Panc1 (cell line): ENCODE measurements at regions not wholly inside any gene's neighbourhood (a gene's known extent, or its start where the extent isn't known, plus 50 kb on each side); places are given as distances from the start of the nearest gene placed in this dataset.
"Not testable (repeated sequence)": the region's sequence is repeated elsewhere in the genome, so short reads cannot be mapped to it uniquely, and the experiment has no call there.

Experiments used
- CTCF ChIP-seq: fragments of 450-650 bp; IDR thresholded peaks from 2 replicates; pipeline ENCODE4 v1.5.1; 2017; ENCODE audit warnings: mild to moderate bottlenecking
- POLR2AphosphoS5 ChIP-seq: IDR thresholded peaks from 2 replicates; pipeline ENCODE4 v1.6.1; 2012; ENCODE audit warnings: mild to moderate bottlenecking, low read depth, low read length, moderate library complexity

GRCh38 chr2:18266699-18267098 lies 293.8 kb downstream of the RDH14 start:
- not testable (repeated sequence) for TF ChIP-seq CTCF, POLR2AphosphoS5
